HFFc6 (cell line): ENCODE measurements at regions not wholly inside any gene's neighbourhood (a gene's known extent, or its start where the extent isn't known, plus 50 kb on each side); places are given as distances from the start of the nearest gene placed in this dataset.
"Not testable (repeated sequence)": the region's sequence is repeated elsewhere in the genome, so short reads cannot be mapped to it uniquely, and the experiment has no call there.

Experiments
- DNase-seq: peaks from one replicate; pipeline ENCODE4 v3.0.0-alpha.2; 2018
- H3K27ac Mint-ChIP-seq: 2 replicates; pipeline ENCODE4 v1.8.0; 2020; ENCODE audit warnings: mild to moderate bottlenecking, mixed read lengths
- H3K27me3 Mint-ChIP-seq: 2 replicates; pipeline ENCODE4 v1.8.0; 2021; ENCODE audit warnings: mild to moderate bottlenecking, moderate library complexity, mixed read lengths; ENCODE audit not compliant: insufficient read depth
- H3K36me3 Mint-ChIP-seq: 2 replicates; pipeline ENCODE4 v1.8.0; 2021; ENCODE audit warnings: low read depth, mixed read lengths
- H3K4me1 Mint-ChIP-seq: 2 replicates; pipeline ENCODE4 v1.8.0; 2020; ENCODE audit warnings: low read depth, mixed read lengths
- H3K4me3 Mint-ChIP-seq: 2 replicates; pipeline ENCODE4 v1.8.0; 2020; ENCODE audit warnings: mild to moderate bottlenecking, moderate library complexity, mixed read lengths
- H3K9me3 Mint-ChIP-seq: 2 replicates; pipeline ENCODE4 v1.8.0; 2020; ENCODE audit warnings: mild to moderate bottlenecking, mixed read lengths
- CTCF ChIP-seq: fragments of 200-600 bp; sonication (generic); IDR thresholded peaks from 2 replicates; pipeline ENCODE4 v1.5.0; 2021; ENCODE audit warnings: antibody characterized with exemption, mild to moderate bottlenecking

GRCh38 chr11:67859513-67860161, 144.3 kb downstream of the UNC93B1 start:
- not testable (repeated sequence) for H3K4me3 Mint-ChIP-seq, H3K9me3 Mint-ChIP-seq, H3K36me3 Mint-ChIP-seq, H3K27ac Mint-ChIP-seq, H3K4me1 Mint-ChIP-seq
- DNase-seq: peak; percentile 5
- TF ChIP-seq CTCF: peak; percentile 53
- H3K27me3 Mint-ChIP-seq: peaks cover 28% of the 10 kb centered on the region

GRCh38 chr11:67850747-67851146, 153.2 kb downstream of the UNC93B1 start:
- DNase-seq, H3K36me3 Mint-ChIP-seq, H3K27ac Mint-ChIP-seq, H3K4me1 Mint-ChIP-seq, H3K9me3 Mint-ChIP-seq, H3K4me3 Mint-ChIP-seq: not testable (repeated sequence)
- H3K27me3 Mint-ChIP-seq: peaks cover 63% of the 10 kb centered on the region

- H3K27ac Mint-ChIP-seq, H3K9me3 Mint-ChIP-seq, H3K4me1 Mint-ChIP-seq, DNase-seq, H3K4me3 Mint-ChIP-seq, H3K36me3 Mint-ChIP-seq: not testable (repeated sequence)
- H3K27me3 Mint-ChIP-seq: peaks cover 55% of the 10 kb centered on the region
These were observed 154.1 kb downstream of the UNC93B1 start for GRCh38 chr11:67849766-67850165.

DNA sequence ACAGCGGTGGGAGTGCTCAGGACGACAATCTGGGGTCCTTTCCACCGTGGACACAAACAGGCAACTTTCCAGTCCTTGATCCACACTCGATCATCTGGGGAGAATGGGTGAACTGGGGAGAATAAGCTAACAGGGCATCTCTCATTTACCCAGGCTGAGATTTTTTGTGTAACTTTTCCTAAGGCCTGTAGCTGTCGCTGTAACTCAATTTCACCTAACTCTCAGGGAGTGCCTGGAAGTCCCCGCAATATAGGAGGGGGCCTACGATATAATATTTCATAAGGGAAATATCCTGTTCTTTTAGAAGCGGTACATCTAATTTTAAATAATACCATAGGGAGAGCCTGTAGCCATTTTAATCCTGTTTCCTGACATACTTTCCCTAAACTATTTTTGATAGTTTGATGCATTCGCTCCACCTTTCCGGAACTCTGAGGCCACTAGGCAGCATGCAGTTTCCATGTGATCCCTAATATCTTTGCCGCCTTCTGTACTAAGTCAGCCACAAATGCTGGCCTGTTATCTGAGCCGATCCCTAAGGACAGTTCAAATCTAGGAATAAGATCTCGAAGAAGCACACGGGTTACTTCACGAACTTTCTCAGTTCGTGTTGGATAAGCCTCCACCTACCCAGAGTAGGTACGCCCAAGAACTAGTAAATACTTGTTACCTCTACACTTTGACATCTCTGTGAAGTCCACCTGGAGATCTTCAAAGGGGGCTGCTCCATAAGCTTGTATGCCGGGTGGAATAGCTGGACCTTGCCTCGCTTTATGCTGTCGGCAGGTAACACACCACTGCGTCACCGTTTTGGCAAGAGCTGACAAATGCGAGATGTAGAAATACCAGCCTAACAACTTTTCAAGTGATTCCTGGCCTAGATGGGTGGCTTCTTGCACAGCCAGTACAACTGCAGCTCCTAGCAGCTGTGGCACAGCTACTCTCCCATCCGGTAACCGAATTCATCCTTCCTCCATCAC, 155.7 kb downstream of the UNC93B1 start:
- H3K4me3 Mint-ChIP-seq, H3K9me3 Mint-ChIP-seq, H3K4me1 Mint-ChIP-seq, H3K36me3 Mint-ChIP-seq, DNase-seq, H3K27ac Mint-ChIP-seq: not testable (repeated sequence)
- peaks cover 43% of the 10 kb centered on the region for H3K27me3 Mint-ChIP-seq
- peak; percentile 55; the same call in 1 of the 2 replicates for TF ChIP-seq CTCF

DNA sequence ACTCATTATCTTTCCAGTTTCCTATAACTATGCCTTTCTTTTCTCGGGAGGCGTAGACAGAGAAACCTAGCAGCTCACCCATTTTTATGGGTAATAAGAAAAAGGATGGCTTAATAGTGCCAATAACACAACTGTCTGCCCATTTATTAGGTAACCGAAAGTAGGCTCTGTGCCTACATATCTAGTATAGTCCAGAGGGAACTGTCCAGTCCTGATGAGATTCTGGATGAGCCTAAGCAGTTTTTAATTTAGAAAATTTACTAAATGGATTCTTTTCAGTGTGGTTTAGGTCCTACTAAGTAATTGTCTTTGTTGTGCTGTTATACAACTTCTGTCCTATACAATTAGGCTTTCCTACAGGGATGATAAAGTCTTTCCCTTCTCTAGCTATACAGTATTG, 157.6 kb downstream of the UNC93B1 start:
- peaks cover 42% of the 10 kb centered on the region for H3K27me3 Mint-ChIP-seq
- H3K36me3 Mint-ChIP-seq, H3K4me3 Mint-ChIP-seq, H3K9me3 Mint-ChIP-seq, H3K4me1 Mint-ChIP-seq, H3K27ac Mint-ChIP-seq, DNase-seq: not testable (repeated sequence)

- not testable (repeated sequence) for DNase-seq
These were observed 158.6 kb downstream of the UNC93B1 start for GRCh38 chr11:67845296-67845695.

GRCh38 chr11:67840599-67840998, 163.3 kb downstream of the UNC93B1 start:
- 0 out of 2 replicates have a peak, but pooled peaks have one; percentile 11 for TF ChIP-seq CTCF
- H3K9me3 Mint-ChIP-seq, H3K27ac Mint-ChIP-seq, H3K4me1 Mint-ChIP-seq, H3K36me3 Mint-ChIP-seq, H3K4me3 Mint-ChIP-seq, DNase-seq: not testable (repeated sequence)
- H3K27me3 Mint-ChIP-seq: peaks cover 20% of the 10 kb centered on the region

More at GRCh38 chr11:67845296-67845695, 158.6 kb downstream of the UNC93B1 start:
- not testable (repeated sequence) for H3K36me3 Mint-ChIP-seq, H3K4me1 Mint-ChIP-seq, H3K27ac Mint-ChIP-seq, H3K4me3 Mint-ChIP-seq, H3K9me3 Mint-ChIP-seq
- H3K27me3 Mint-ChIP-seq: peaks cover 38% of the 10 kb centered on the region

DNA sequence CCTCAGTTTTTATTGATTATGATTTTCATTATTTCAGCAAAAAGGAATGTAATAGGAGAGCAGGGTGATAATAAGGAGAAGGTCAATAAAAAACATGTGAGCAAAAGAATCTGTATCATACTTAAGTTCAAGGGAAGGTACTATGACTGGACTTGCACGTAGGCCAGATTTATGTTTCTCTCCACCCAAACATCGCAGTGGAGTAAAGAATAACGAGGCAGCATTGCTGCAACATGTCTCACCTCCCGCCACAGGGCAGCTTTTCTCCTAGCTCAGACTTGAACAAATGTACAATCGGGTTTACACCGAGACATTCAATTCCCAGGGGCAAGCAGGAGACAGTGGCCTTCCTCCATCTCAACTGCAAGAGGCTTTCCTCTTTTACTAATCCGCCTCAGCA, 155.7 kb upstream of the ALDH3B2 start:
- H3K9me3 Mint-ChIP-seq, H3K4me3 Mint-ChIP-seq, DNase-seq, H3K27ac Mint-ChIP-seq, H3K4me1 Mint-ChIP-seq, H3K36me3 Mint-ChIP-seq: not testable (repeated sequence)
- peaks cover 47% of the 10 kb centered on the region for H3K27me3 Mint-ChIP-seq

DNA sequence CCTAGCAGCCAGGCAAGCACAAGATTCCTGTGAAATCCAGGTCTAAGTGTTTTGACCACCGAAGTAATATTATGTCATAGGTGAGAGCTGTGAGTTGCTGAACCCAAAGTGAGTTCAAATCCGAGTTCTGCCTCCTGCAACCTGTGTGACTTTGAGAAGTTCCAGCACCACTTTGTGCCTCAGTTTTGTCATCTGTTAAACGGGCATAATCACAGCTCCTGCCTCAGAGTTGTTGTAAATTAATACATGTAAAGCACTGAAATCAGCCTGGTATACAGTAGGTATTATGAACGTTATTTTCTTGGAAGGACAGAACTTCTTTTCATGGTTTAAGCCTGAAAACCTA, 152.5 kb upstream of the ALDH3B2 start:
- H3K36me3 Mint-ChIP-seq, H3K4me3 Mint-ChIP-seq, H3K4me1 Mint-ChIP-seq, DNase-seq, H3K27ac Mint-ChIP-seq, H3K9me3 Mint-ChIP-seq: not testable (repeated sequence)
- peaks cover 52% of the 10 kb centered on the region for H3K27me3 Mint-ChIP-seq

- H3K4me3 Mint-ChIP-seq, H3K27ac Mint-ChIP-seq, H3K36me3 Mint-ChIP-seq, DNase-seq, H3K4me1 Mint-ChIP-seq, H3K9me3 Mint-ChIP-seq: not testable (repeated sequence)
- H3K27me3 Mint-ChIP-seq: peaks cover 52% of the 10 kb centered on the region
These were observed 151.9 kb upstream of the ALDH3B2 start for GRCh38 chr11:67826028-67826950.
